Panc1 (cell line): ENCODE measurements at regions not wholly inside any gene's neighbourhood (a gene's known extent, or its start where the extent isn't known, plus 50 kb on each side); places are given as distances from the start of the nearest gene placed in this dataset.
A peak's percentile ranks its signal among the peaks of the same experiment; 100 is the strongest.

Source experiments
- ATAC-seq: fragments of 200-7000 bp; cut with Tn5 transposase; 2 replicates; pipeline ENCODE4 v1.9.1; 2020; ENCODE audit warnings: mild to moderate bottlenecking, moderate library complexity
- BruUV-seq: library from RNA; stranded (reverse); fragments of 400-500 nt; replicated peaks from 2 replicates; lab custom pipeline; 2021; lab: Mats Ljungman, UMichigan
- CTCF ChIA-PET: fragments of 300-600 bp; sonication (Branson Sonifier 250); formaldehyde crosslinking; loops from one replicate; lab custom pipeline; 2022; ENCODE audit warnings: antibody characterized with exemption; lab: Charles Lee
- POLR2A ChIA-PET: fragments of 300-600 bp; sonication (Branson Sonifier 250); formaldehyde crosslinking; loops from one replicate; lab custom pipeline; 2022; ENCODE audit warnings: antibody characterized with exemption; lab: Charles Lee
- DNase-seq: peaks from one replicate; pipeline ENCODE4 v3.0.0-alpha.2; 2010; ENCODE audit warnings: low read depth, low spot score
- H3K27ac ChIP-seq: 2 replicates; pipeline ENCODE4 v1.5.1; 2011; ENCODE audit warnings: mild to moderate bottlenecking, low read length, inconsistent platforms
- H3K27me3 ChIP-seq: fragments of 200-500 bp; sonication (Bioruptor generic); 2 replicates; pipeline ENCODE4 v1.6.0; 2014; ENCODE audit warnings: low read length, inconsistent platforms; ENCODE audit not compliant: control insufficient read depth, insufficient read depth
- H3K36me3 ChIP-seq: fragments of 200-500 bp; sonication (Bioruptor generic); 2 replicates; pipeline ENCODE4 v1.5.1; 2014; ENCODE audit warnings: inconsistent platforms, mild to moderate bottlenecking, low read length, moderate library complexity; ENCODE audit not compliant: control insufficient read depth, insufficient read depth
- H3K4me1 ChIP-seq: 2 replicates; pipeline ENCODE4 v1.5.1; 2011; ENCODE audit warnings: inconsistent platforms, mild to moderate bottlenecking, low read length, moderate library complexity; ENCODE audit not compliant: control insufficient read depth, insufficient read depth
- H3K4me3 ChIP-seq, 2 experiments: 2 replicates each; pipeline ENCODE4 v1.5.1; 2011 to 2012; ENCODE audit warnings: low read depth in 2 of 2, low read length in 2 of 2, mild to moderate bottlenecking in 2 of 2, inconsistent platforms in 1 of 2, moderate library complexity in 1 of 2
- H3K9me3 ChIP-seq: fragments of 200-500 bp; sonication (Bioruptor generic); 2 replicates; pipeline ENCODE4 v1.5.1; 2014; ENCODE audit warnings: low read depth, mild to moderate bottlenecking, inconsistent platforms, low read length, moderate library complexity; ENCODE audit not compliant: control insufficient read depth, insufficient read depth
- CTCF ChIP-seq: fragments of 450-650 bp; IDR thresholded peaks from 2 replicates; pipeline ENCODE4 v1.5.1; 2017; ENCODE audit warnings: mild to moderate bottlenecking
- POLR2AphosphoS5 ChIP-seq: IDR thresholded peaks from 2 replicates; pipeline ENCODE4 v1.6.1; 2012; ENCODE audit warnings: mild to moderate bottlenecking, low read depth, low read length, moderate library complexity
- REST ChIP-seq, 2 experiments: IDR thresholded peaks; 2 replicates each; pipeline ENCODE4 v1.6.1; 2011 to 2012; ENCODE audit warnings: low read depth in 2 of 2, control low read depth in 1 of 2, low read length in 1 of 2, mild to moderate bottlenecking in 1 of 2, moderate library complexity in 1 of 2; ENCODE audit not compliant: insufficient read depth in 1 of 2
- SIN3A ChIP-seq: IDR thresholded peaks from 2 replicates; pipeline ENCODE4 v1.6.1; 2012; ENCODE audit warnings: low read depth, mild to moderate bottlenecking, low read length, moderate library complexity, borderline replicate concordance; ENCODE audit not compliant: insufficient read depth
- TCF7L2 ChIP-seq: IDR thresholded peaks from 2 replicates; pipeline ENCODE4 v1.6.1; 2011; ENCODE audit warnings: mild to moderate bottlenecking, low read depth, low read length, inconsistent platforms
- in situ Hi-C: cut with HindIII; loops from 2 replicates; pipeline ENCODE4 v1.10.0; 2016; ENCODE audit warnings: low sequenced_read_pairs, low pct_unique_long_range_greater_than_20kb
- intact Hi-C: fragments of 100-400 bp; cut with micrococcal nuclease; formaldehyde crosslinking; loops from one replicate; pipeline ENCODE4 v1.10.0; 2022; ENCODE audit not compliant: unreplicated experiment

- ATAC-seq (no peak), DNase-seq (no peak)
- BruUV-seq: no TSS peak
- in situ Hi-C loops (no loop called here), intact Hi-C loops (no loop called here)
- Histone ChIP-seq H3K27ac (no peak overlapping the region), H3K27me3 (no peaks in the 10 kb centered on the region), H3K4me3 (no peak overlapping the region), H3K36me3 (no peaks in the 10 kb centered on the region), H3K9me3 (0 out of 2 replicates have a peak, but pooled peaks cover 5% of the 10 kb centered on the region), H3K4me1 (no peaks in the 10 kb centered on the region)
- POLR2A ChIA-PET: no interaction called here
- TF ChIP-seq CTCF (no peak), TCF7L2 (no peak)
- CTCF ChIA-PET: no interaction called here
These were observed 938.7 kb downstream of the TTLL7 start for GRCh38 chr1:83060221-83060620.

- Histone ChIP-seq H3K4me3 (no peak overlapping the region), H3K27me3 (no peaks in the 10 kb centered on the region), H3K4me1 (no peaks in the 10 kb centered on the region), H3K9me3 (0 out of 2 replicates have a peak, but pooled peaks cover 5% of the 10 kb centered on the region), H3K27ac (no peak overlapping the region), H3K36me3 (no peaks in the 10 kb centered on the region)
- POLR2A ChIA-PET: no interaction called here
- ATAC-seq: no peak
- no TSS peak for BruUV-seq
- DNase-seq: peak; percentile 75
- intact Hi-C loops: no loop called here
- in situ Hi-C loops: no loop called here
- CTCF ChIA-PET: no interaction called here
- no peak for TF ChIP-seq TCF7L2
- TF ChIP-seq REST (IDR thresholded peaks at IDR 0.05; ENCODE audit: insufficient read depth in 1 of 2, low read depth in 2 of 2, low read length in 1 of 2): no peak
- TF ChIP-seq SIN3A: no peak
- no peak for TF ChIP-seq CTCF
- no peak for TF ChIP-seq POLR2AphosphoS5
These were observed 940.6 kb downstream of the TTLL7 start for GRCh38 chr1:83058327-83058726.
